A549 (cell line): ENCODE measurements at regions not wholly inside any gene's neighbourhood (a gene's known extent, or its start where the extent isn't known, plus 50 kb on each side); places are given as distances from the start of the nearest gene placed in this dataset.

Source experiments
- CEBPB ChIP-seq, 2 experiments: fragments of >200 bp in 1 of 2; sonication (Bioruptor Twin) in 1 of 2; formaldehyde crosslinking in 1 of 2; IDR thresholded peaks; 2 replicates each; pipeline ENCODE4 v1.6.1; 2012 to 2016
- EP300 ChIP-seq, 2 experiments: fragments of >200 bp; sonication (Bioruptor Twin); formaldehyde crosslinking; IDR thresholded peaks; 2 replicates in 1 of 2; 3 replicates in 1 of 2; pipeline ENCODE4 v1.6.1; 2016 to 2017
- ESRRA ChIP-seq: fragments of 150-350 bp; IDR thresholded peaks from 2 replicates; pipeline ENCODE4 v1.6.1; 2014; ENCODE audit warnings: mild to moderate bottlenecking, low read length, borderline replicate concordance
- FOSB ChIP-seq: fragments of 250-450 bp; sonication (Bioruptor Pico); IDR thresholded peaks from 2 replicates; pipeline ENCODE4 v1.5.0; 2020; ENCODE audit warnings: mild to moderate bottlenecking, moderate library complexity
- POLR2A ChIP-seq: IDR thresholded peaks from 2 replicates; pipeline ENCODE4 v1.6.1; 2012; ENCODE audit warnings: mild to moderate bottlenecking, low read length
- RAD21 ChIP-seq, 2 experiments: fragments of >200 bp in 1 of 2; sonication (Bioruptor Twin) in 1 of 2; formaldehyde crosslinking in 1 of 2; IDR thresholded peaks in 1 of 2; conservative IDR thresholded peaks in 1 of 2; 2 replicates in 1 of 2; 3 replicates in 1 of 2; pipeline ENCODE4 v1.6.1; 2012 to 2018; ENCODE audit warnings: inconsistent platforms in 1 of 2
- RFX5 ChIP-seq: fragments of 450-650 bp; IDR thresholded peaks from 2 replicates; pipeline ENCODE4 v1.7.1; 2014; ENCODE audit warnings: antibody characterized with exemption, mild to moderate bottlenecking, moderate library complexity
- SREBF2 ChIP-seq: fragments of 450-650 bp; IDR thresholded peaks from 2 replicates; pipeline ENCODE4 v1.6.1; 2014; ENCODE audit warnings: mild to moderate bottlenecking, moderate library complexity
- ZFP36 ChIP-seq: fragments of 450-650 bp; IDR thresholded peaks from 2 replicates; pipeline ENCODE4 v1.6.1; 2014; ENCODE audit warnings: borderline replicate concordance; ENCODE audit not compliant: partially characterized antibody
- TF ChIP-seq, protein P1 (sequence below): fragments of >200 bp; sonication (Bioruptor Twin); formaldehyde crosslinking; IDR thresholded peaks from 3 replicates; pipeline ENCODE4 v1.5.1; 2016
- TF ChIP-seq, protein P2 (sequence below): IDR thresholded peaks from 2 replicates; pipeline ENCODE4 v1.6.1; 2012; ENCODE audit warnings: low read depth, borderline replicate concordance
- TF ChIP-seq, protein P3 (sequence below): fragments of 450-650 bp; IDR thresholded peaks from 2 replicates; pipeline ENCODE4 v1.6.1; 2014; ENCODE audit warnings: antibody characterized with exemption
- TF ChIP-seq, protein P4 (sequence below): IDR thresholded peaks from 2 replicates; pipeline ENCODE4 v1.6.1; 2012
- TF ChIP-seq, protein P5 (sequence below): fragments of 200-600 bp; sonication (generic); IDR thresholded peaks from 2 replicates; pipeline ENCODE4 v1.6.1; 2016; ENCODE audit warnings: antibody characterized with exemption, mild to moderate bottlenecking, moderate library complexity

DNA sequence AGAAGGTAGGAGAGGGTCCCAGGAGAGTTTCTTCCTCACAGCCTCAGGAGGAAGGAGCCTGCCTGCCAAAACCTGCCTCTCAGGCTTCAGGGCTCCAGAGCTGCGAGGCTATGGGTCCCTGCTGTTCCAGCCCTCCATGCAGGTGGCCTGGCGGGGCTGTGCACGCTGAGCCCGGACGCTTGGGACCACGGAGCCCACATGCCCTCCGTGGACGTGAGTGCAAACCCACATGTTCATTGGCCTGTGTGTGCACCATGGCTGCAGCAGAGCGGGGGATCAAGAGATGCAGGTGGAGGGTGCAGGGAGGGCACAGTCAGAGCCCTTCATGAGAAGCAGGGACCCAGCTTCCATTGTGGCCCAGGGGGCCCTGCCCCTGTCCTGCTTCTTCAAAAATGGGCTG is 287.3 kb downstream of the IRX2 start:
- TF ChIP-seq FOSB (CRISPR knock-in tag) (no peak), ESRRA (no peak), ZFP36 (no peak), RAD21 (conservative IDR thresholded peaks at IDR 0.05 in 1 of 2, IDR thresholded peaks at IDR 0.05 in 1 of 2) (no peak), CEBPB (IDR thresholded peaks at IDR 0.05) (no peak), SREBF2 (no peak), EP300 (IDR thresholded peaks at IDR 0.05) (no peak), POLR2A (no peak), RFX5 (no peak)
- TF ChIP-seq, protein P1, sequence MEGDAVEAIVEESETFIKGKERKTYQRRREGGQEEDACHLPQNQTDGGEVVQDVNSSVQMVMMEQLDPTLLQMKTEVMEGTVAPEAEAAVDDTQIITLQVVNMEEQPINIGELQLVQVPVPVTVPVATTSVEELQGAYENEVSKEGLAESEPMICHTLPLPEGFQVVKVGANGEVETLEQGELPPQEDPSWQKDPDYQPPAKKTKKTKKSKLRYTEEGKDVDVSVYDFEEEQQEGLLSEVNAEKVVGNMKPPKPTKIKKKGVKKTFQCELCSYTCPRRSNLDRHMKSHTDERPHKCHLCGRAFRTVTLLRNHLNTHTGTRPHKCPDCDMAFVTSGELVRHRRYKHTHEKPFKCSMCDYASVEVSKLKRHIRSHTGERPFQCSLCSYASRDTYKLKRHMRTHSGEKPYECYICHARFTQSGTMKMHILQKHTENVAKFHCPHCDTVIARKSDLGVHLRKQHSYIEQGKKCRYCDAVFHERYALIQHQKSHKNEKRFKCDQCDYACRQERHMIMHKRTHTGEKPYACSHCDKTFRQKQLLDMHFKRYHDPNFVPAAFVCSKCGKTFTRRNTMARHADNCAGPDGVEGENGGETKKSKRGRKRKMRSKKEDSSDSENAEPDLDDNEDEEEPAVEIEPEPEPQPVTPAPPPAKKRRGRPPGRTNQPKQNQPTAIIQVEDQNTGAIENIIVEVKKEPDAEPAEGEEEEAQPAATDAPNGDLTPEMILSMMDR = no peak
- TF ChIP-seq, protein P2, sequence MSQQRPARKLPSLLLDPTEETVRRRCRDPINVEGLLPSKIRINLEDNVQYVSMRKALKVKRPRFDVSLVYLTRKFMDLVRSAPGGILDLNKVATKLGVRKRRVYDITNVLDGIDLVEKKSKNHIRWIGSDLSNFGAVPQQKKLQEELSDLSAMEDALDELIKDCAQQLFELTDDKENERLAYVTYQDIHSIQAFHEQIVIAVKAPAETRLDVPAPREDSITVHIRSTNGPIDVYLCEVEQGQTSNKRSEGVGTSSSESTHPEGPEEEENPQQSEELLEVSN = no peak
- TF ChIP-seq, protein P3, sequence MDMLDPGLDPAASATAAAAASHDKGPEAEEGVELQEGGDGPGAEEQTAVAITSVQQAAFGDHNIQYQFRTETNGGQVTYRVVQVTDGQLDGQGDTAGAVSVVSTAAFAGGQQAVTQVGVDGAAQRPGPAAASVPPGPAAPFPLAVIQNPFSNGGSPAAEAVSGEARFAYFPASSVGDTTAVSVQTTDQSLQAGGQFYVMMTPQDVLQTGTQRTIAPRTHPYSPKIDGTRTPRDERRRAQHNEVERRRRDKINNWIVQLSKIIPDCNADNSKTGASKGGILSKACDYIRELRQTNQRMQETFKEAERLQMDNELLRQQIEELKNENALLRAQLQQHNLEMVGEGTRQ = no peak
- TF ChIP-seq, protein P4, sequence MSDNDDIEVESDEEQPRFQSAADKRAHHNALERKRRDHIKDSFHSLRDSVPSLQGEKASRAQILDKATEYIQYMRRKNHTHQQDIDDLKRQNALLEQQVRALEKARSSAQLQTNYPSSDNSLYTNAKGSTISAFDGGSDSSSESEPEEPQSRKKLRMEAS = no peak
- TF ChIP-seq, protein P5, sequence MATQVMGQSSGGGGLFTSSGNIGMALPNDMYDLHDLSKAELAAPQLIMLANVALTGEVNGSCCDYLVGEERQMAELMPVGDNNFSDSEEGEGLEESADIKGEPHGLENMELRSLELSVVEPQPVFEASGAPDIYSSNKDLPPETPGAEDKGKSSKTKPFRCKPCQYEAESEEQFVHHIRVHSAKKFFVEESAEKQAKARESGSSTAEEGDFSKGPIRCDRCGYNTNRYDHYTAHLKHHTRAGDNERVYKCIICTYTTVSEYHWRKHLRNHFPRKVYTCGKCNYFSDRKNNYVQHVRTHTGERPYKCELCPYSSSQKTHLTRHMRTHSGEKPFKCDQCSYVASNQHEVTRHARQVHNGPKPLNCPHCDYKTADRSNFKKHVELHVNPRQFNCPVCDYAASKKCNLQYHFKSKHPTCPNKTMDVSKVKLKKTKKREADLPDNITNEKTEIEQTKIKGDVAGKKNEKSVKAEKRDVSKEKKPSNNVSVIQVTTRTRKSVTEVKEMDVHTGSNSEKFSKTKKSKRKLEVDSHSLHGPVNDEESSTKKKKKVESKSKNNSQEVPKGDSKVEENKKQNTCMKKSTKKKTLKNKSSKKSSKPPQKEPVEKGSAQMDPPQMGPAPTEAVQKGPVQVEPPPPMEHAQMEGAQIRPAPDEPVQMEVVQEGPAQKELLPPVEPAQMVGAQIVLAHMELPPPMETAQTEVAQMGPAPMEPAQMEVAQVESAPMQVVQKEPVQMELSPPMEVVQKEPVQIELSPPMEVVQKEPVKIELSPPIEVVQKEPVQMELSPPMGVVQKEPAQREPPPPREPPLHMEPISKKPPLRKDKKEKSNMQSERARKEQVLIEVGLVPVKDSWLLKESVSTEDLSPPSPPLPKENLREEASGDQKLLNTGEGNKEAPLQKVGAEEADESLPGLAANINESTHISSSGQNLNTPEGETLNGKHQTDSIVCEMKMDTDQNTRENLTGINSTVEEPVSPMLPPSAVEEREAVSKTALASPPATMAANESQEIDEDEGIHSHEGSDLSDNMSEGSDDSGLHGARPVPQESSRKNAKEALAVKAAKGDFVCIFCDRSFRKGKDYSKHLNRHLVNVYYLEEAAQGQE = no peak
